H9 (cell line): ENCODE measurements at regions not wholly inside any gene's neighbourhood (a gene's known extent, or its start where the extent isn't known, plus 50 kb on each side); places are given as distances from the start of the nearest gene placed in this dataset.

Source experiments
- DNase-seq: peaks from one replicate; pipeline ENCODE4 v3.0.0-alpha.2; 2017
- H2AFZ ChIP-seq: one replicate; pipeline ENCODE4 v1.6.1; 2013; ENCODE audit warnings: mild to moderate bottlenecking, low read length, control low read depth, moderate library complexity
- H2AK5ac ChIP-seq: 2 replicates; pipeline ENCODE4 v1.6.1; 2013; ENCODE audit warnings: low read length, control low read depth, mixed read lengths; ENCODE audit not compliant: insufficient read length
- H2BK120ac ChIP-seq: one replicate; pipeline ENCODE4 v1.6.1; 2013; ENCODE audit warnings: low read depth, mild to moderate bottlenecking, low read length, control low read depth, inconsistent platforms; ENCODE audit not compliant: poor library complexity, severe bottlenecking
- H2BK12ac ChIP-seq: 2 replicates; pipeline ENCODE4 v1.6.1; 2013; ENCODE audit warnings: low read length, control low read depth, mixed read lengths, low read depth; ENCODE audit not compliant: insufficient read length
- H2BK15ac ChIP-seq: 2 replicates; pipeline ENCODE4 v1.6.1; 2013; ENCODE audit warnings: low read depth, low read length, control low read depth
- H2BK20ac ChIP-seq: one replicate; pipeline ENCODE4 v1.6.1; 2013; ENCODE audit warnings: low read depth, mild to moderate bottlenecking, low read length, control low read depth, inconsistent platforms; ENCODE audit not compliant: poor library complexity, severe bottlenecking
- H2BK5ac ChIP-seq: 2 replicates; pipeline ENCODE4 v1.6.1; 2013; ENCODE audit warnings: low read length, control low read depth, mixed read lengths; ENCODE audit not compliant: insufficient read length
- H3K14ac ChIP-seq: 2 replicates; pipeline ENCODE4 v1.6.1; 2013; ENCODE audit warnings: low read length, control low read depth; ENCODE audit not compliant: insufficient read depth
- H3K18ac ChIP-seq: 2 replicates; pipeline ENCODE4 v1.6.1; 2013; ENCODE audit warnings: low read depth, mild to moderate bottlenecking, mixed read lengths, low read length, control low read depth; ENCODE audit not compliant: insufficient read length
- H3K23ac ChIP-seq: 2 replicates; pipeline ENCODE4 v1.6.1; 2013; ENCODE audit warnings: low read length, control low read depth, mixed read lengths, low read depth; ENCODE audit not compliant: insufficient read length
- H3K23me2 ChIP-seq: 2 replicates; pipeline ENCODE4 v1.6.1; 2013; ENCODE audit warnings: low read depth, mild to moderate bottlenecking, mixed read lengths, low read length, control low read depth; ENCODE audit not compliant: insufficient read length, poor library complexity, severe bottlenecking
- H3K27ac ChIP-seq: 2 replicates; pipeline ENCODE4 v1.5.1; 2013; ENCODE audit warnings: low read length, control low read depth, mixed read lengths, low read depth; ENCODE audit not compliant: insufficient read length
- H3K27me3 ChIP-seq: 2 replicates; pipeline ENCODE4 v1.6.1; 2013; ENCODE audit warnings: low read length, control low read depth, inconsistent platforms; ENCODE audit not compliant: insufficient read depth
- H3K4ac ChIP-seq: 2 replicates; pipeline ENCODE4 v1.6.1; 2013; ENCODE audit warnings: low read depth, mild to moderate bottlenecking, control low read depth, inconsistent platforms, low read length, moderate library complexity
- H3K4me1 ChIP-seq: 2 replicates; pipeline ENCODE4 v1.6.1; 2013; ENCODE audit warnings: low read length, control low read depth, inconsistent platforms; ENCODE audit not compliant: insufficient read depth
- H3K4me2 ChIP-seq: 2 replicates; pipeline ENCODE4 v1.6.1; 2013; ENCODE audit warnings: low read length, control low read depth, mixed read lengths; ENCODE audit not compliant: insufficient read length, insufficient read depth
- H3K56ac ChIP-seq: 2 replicates; pipeline ENCODE4 v1.6.1; 2013; ENCODE audit warnings: low read depth, mild to moderate bottlenecking, mixed read lengths, low read length, control low read depth; ENCODE audit not compliant: insufficient read length
- H3K79me1 ChIP-seq: 2 replicates; pipeline ENCODE4 v1.6.1; 2013; ENCODE audit warnings: low read depth, mild to moderate bottlenecking, moderate library complexity, low read length, control low read depth, inconsistent platforms; ENCODE audit not compliant: insufficient read depth, poor library complexity, severe bottlenecking
- H3K79me2 ChIP-seq: 2 replicates; pipeline ENCODE4 v1.6.1; 2013; ENCODE audit warnings: low read length, control low read depth, inconsistent platforms; ENCODE audit not compliant: insufficient read depth
- H3K9ac ChIP-seq: 2 replicates; pipeline ENCODE4 v1.6.1; 2013; ENCODE audit warnings: low read length, control low read depth, mixed read lengths; ENCODE audit not compliant: insufficient read length; ENCODE audit errors: extremely low read depth
- H3K9me3 ChIP-seq: one replicate; pipeline ENCODE4 v1.6.1; 2013; ENCODE audit warnings: low read depth, low read length, inconsistent platforms; ENCODE audit not compliant: control insufficient read depth
- H3T11ph ChIP-seq: one replicate; pipeline ENCODE4 v1.6.1; 2013; ENCODE audit warnings: mild to moderate bottlenecking, low read length, control low read depth, inconsistent platforms
- H4K20me1 ChIP-seq: one replicate; pipeline ENCODE4 v1.6.1; 2013; ENCODE audit not compliant: control insufficient read depth, insufficient read length, insufficient read depth
- H4K5ac ChIP-seq: 2 replicates; pipeline ENCODE4 v1.6.1; 2013; ENCODE audit warnings: low read depth, mild to moderate bottlenecking, mixed read lengths, low read length, control low read depth; ENCODE audit not compliant: insufficient read length
- H4K8ac ChIP-seq: replicated peaks from 2 replicates; pipeline ENCODE4 v1.6.1; 2013; ENCODE audit warnings: low read length, control low read depth, mixed read lengths, low read depth; ENCODE audit not compliant: insufficient read length
- H4K91ac ChIP-seq: 2 replicates; pipeline ENCODE4 v1.6.1; 2013; ENCODE audit warnings: low read depth, mild to moderate bottlenecking, moderate library complexity, mixed read lengths, low read length, control low read depth; ENCODE audit not compliant: insufficient read length
- H3K27ac Mint-ChIP-seq, 3 experiments: 2 replicates in 2 of 3; 3 replicates in 1 of 3; pipeline ENCODE4 v1.8.0; 2020 to 2021; ENCODE audit warnings: mixed read lengths in 3 of 3, mild to moderate bottlenecking in 1 of 3, moderate library complexity in 1 of 3
- H3K27me3 Mint-ChIP-seq: 2 replicates; pipeline ENCODE4 v1.8.0; 2021; ENCODE audit warnings: low read depth, mild to moderate bottlenecking, moderate library complexity, mixed read lengths
- H3K36me3 Mint-ChIP-seq, 3 experiments: 2 replicates in 2 of 3; 3 replicates in 1 of 3; pipeline ENCODE4 v1.8.0; 2020 to 2021; ENCODE audit warnings: low read depth in 3 of 3, mixed read lengths in 3 of 3; ENCODE audit not compliant: insufficient read depth in 1 of 3
- H3K4me1 Mint-ChIP-seq, 2 experiments: 2 replicates each; pipeline ENCODE4 v1.8.0; 2020; ENCODE audit warnings: mixed read lengths in 2 of 2
- H3K4me3 Mint-ChIP-seq, 2 experiments: 2 replicates in 1 of 2; 3 replicates in 1 of 2; pipeline ENCODE4 v1.8.0; 2020 to 2021; ENCODE audit warnings: mild to moderate bottlenecking in 2 of 2, mixed read lengths in 2 of 2, moderate library complexity in 1 of 2
- H3K9me3 Mint-ChIP-seq, 2 experiments: 2 replicates in 1 of 2; 3 replicates in 1 of 2; pipeline ENCODE4 v1.8.0; 2020; ENCODE audit warnings: mild to moderate bottlenecking in 2 of 2, mixed read lengths in 2 of 2, moderate library complexity in 1 of 2
- CTCF ChIP-seq: fragments of 200-600 bp; sonication (generic); conservative IDR thresholded peaks from 3 replicates; pipeline ENCODE4 v1.8.0; 2021; ENCODE audit warnings: antibody characterized with exemption, mild to moderate bottlenecking
- WGBS: extraction: QIAGEN DNeasy Blood & Tissue Kit; methylation state at CpG from one replicate; pipeline ENCODE4 v1.1.7; 2013; ENCODE audit warnings: missing lambda C conversion rate, low lambda C conversion rate, mixed read lengths; ENCODE audit not compliant: insufficient read length; ENCODE audit errors: extremely low coverage; 5-methylcytosine and 5-hydroxymethylcytosine counted together

GRCh38 chr9:103898550-103898949, 195.6 kb upstream of the SMC2 start:
- Histone ChIP-seq H3K27ac (no peak overlapping the region), H3K27me3 (no peaks in the 10 kb centered on the region), H3K9me3 (no peaks in the 10 kb centered on the region), H2BK5ac (no peak overlapping the region), H2BK120ac (no peak overlapping the region), H3K14ac (no peak overlapping the region), H3T11ph (no peak overlapping the region), H2AK5ac (no peak overlapping the region), H2BK15ac (no peak overlapping the region), H3K4ac (no peak overlapping the region), H4K91ac (no peak overlapping the region), H3K23me2 (no peaks in the 10 kb centered on the region), H4K20me1 (no peaks in the 10 kb centered on the region), H3K79me2 (no peaks in the 10 kb centered on the region), H3K4me2 (no peak overlapping the region), H2BK12ac (no peak overlapping the region), H2AFZ (no peak overlapping the region), H3K56ac (no peak overlapping the region), H4K8ac (no peak overlapping the region), H3K23ac (no peak overlapping the region), H3K18ac (no peak overlapping the region), H4K5ac (no peak overlapping the region), H3K9ac (no peak overlapping the region), H3K4me1 (no peaks in the 10 kb centered on the region), H3K79me1 (no peaks in the 10 kb centered on the region), H2BK20ac (no peak overlapping the region)
- Mint-ChIP-seq H3K27me3 (no peaks in the 10 kb centered on the region; the same call in 1 of the 2 replicates), H3K27ac (no peak overlapping the region), H3K4me3 (no peak overlapping the region), H3K36me3 (no peaks in the 10 kb centered on the region), H3K9me3 (no peaks in the 10 kb centered on the region), H3K4me1 (no peaks in the 10 kb centered on the region)
- TF ChIP-seq CTCF = no peak
- no CpG with 5 or more reads among the region's 1 CpG for WGBS
- DNase-seq = no peak
